ENCODE measurements at regions not wholly inside any gene's neighbourhood (a gene's known extent, or its start where the extent isn't known, plus 50 kb on each side); places are given as distances from the start of the nearest gene placed in this dataset.

DNA sequence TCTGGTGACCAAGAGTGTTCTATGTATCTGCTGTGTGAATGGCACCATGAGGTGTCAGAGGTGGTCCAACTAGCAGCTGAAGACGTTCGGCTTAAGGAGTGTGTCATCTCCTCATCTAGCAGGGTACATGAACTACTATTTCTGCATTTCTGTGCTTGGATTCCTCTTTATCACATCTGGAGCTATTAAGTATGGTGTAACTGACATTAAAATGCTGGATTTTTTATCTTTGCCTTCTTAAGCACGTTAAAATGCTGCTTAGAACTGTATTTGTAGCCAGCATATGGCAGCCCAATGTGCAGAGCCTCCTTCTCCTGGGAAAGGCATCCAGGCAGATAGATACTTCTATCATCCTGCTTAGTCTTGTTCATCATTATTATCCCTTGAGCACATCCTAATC, 409.3 kb upstream of the MMADHC start:
- CTCF ChIA-PET: no interaction called here
- H3K27ac ChIP-seq: no peak overlapping the region
- TF ChIP-seq, protein P1, sequence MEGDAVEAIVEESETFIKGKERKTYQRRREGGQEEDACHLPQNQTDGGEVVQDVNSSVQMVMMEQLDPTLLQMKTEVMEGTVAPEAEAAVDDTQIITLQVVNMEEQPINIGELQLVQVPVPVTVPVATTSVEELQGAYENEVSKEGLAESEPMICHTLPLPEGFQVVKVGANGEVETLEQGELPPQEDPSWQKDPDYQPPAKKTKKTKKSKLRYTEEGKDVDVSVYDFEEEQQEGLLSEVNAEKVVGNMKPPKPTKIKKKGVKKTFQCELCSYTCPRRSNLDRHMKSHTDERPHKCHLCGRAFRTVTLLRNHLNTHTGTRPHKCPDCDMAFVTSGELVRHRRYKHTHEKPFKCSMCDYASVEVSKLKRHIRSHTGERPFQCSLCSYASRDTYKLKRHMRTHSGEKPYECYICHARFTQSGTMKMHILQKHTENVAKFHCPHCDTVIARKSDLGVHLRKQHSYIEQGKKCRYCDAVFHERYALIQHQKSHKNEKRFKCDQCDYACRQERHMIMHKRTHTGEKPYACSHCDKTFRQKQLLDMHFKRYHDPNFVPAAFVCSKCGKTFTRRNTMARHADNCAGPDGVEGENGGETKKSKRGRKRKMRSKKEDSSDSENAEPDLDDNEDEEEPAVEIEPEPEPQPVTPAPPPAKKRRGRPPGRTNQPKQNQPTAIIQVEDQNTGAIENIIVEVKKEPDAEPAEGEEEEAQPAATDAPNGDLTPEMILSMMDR (conservative IDR thresholded peaks at IDR 0.05; ENCODE audit: low read depth): no peak
- POLR2A ChIA-PET (ENCODE audit: low non-redundant PET): no interaction called here
- DNase-seq (ENCODE audit: low spot score): no peak

DNA sequence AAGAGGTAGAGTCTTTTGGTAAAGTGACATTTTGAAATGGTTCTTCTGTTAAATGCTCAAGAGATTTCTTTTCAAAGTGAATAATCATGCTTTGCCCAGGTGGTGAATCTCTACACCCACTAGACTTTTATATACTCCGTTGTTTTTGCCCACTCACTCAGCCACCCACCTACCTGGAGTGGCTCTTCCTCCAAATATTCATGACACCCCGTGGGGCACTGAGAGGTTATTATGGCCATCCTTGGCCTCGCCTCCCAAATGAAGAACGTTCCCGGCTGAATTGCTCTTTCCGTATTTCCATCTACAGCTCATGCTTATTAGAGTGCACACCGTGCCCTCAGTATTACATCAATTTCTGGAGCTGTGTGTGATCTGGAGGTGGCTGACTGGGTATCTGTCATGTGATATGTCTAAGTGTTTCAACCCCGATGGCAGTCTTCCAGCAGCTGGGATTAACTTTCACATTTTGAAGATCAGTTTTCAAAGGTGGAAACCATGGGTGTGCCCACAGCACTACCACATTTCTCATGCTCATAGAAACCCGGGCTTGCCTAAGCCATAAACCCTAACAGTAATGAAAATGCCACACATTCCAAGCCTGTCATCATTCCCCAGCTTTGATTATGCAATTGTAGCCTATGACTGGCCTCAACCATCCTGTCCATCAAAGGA, 406.6 kb upstream of the MMADHC start:
- DNase-seq (ENCODE audit: low spot score): peak; percentile 80
- peak overlapping the region; percentile 67 for H3K27ac ChIP-seq
- TF ChIP-seq, protein P1 (conservative IDR thresholded peaks at IDR 0.05; ENCODE audit: low read depth): no peak
- POLR2A ChIA-PET (ENCODE audit: low non-redundant PET): no interaction called here
- CTCF ChIA-PET: no interaction called here

DNA sequence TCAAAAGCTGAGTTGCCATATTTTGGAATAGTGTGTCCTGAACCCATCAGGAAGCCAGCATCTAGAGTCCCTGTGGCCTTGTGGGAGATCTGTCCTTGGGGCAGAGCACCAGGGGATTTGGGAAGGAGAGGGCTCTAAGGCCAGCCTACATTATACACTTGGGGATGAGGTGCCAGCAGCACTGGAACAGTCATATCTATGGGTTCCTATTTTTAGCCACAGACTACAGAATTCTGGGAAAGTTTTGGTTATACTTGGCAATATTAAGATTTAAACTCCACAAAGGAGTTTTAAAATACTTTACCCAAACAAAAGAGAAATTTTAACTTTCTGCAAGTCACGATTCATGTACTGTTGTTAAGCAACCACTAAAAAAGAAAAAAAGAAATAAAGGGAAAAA, 405.7 kb upstream of the MMADHC start:
- DNase-seq (ENCODE audit: low spot score): no peak
- POLR2A ChIA-PET (ENCODE audit: low non-redundant PET): no interaction called here
- no peak overlapping the region for H3K27ac ChIP-seq
- CTCF ChIA-PET: no interaction called here
- TF ChIP-seq, protein P1 (conservative IDR thresholded peaks at IDR 0.05; ENCODE audit: low read depth): no peak

DNA sequence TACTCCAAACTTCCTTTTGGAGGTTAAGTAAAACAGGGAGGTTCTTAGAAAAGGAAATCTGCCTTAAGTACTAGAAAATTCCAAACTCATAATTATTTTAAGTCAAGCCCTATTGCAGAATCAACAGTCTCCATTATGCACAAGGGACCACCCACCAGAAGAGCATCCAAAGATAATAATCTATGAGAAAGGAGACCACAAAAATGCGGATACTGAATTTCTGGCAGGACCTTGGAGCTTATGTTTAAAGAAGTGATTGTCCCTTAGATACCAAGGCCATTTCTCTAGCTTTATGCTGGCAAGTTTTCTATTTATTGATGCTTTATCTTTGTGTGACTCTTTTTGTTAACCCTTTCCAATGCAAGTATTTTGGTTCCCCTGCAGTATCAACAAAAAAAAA, 404.0 kb upstream of the MMADHC start:
- CTCF ChIA-PET: interaction anchor here (0.6 kb wide), 1 partner anchor 186 kb away, joined by 5 read pairs; no protein-coding TSS in a partner anchor
- no peak overlapping the region for H3K27ac ChIP-seq
- POLR2A ChIA-PET (ENCODE audit: low non-redundant PET): no interaction called here
- TF ChIP-seq, protein P1 (conservative IDR thresholded peaks at IDR 0.05; ENCODE audit: low read depth): no peak
- no peak for DNase-seq (ENCODE audit: low spot score)

DNA sequence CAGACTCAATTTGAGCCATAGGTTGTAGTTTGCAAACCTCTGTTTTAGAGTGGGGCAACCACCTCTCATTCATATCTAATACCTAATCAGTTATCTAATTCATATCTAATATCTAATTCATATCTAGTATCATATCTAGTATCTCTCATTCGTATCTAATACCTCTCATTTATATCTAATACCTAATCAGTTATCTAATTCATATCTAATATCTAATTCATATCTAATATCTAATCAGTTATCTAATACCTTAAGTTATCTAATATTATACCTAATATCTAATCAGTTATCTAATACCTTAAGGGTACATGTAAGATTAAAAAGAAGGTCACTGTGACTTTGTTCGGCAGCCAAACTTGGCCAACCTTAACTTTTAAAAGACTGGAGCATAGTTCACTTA, 403.4 kb upstream of the MMADHC start:
- no peak overlapping the region for H3K27ac ChIP-seq
- CTCF ChIA-PET: no interaction called here
- POLR2A ChIA-PET (ENCODE audit: low non-redundant PET): no interaction called here
- DNase-seq (ENCODE audit: low spot score): no peak
- TF ChIP-seq, protein P1 (conservative IDR thresholded peaks at IDR 0.05; ENCODE audit: low read depth): no peak

DNA sequence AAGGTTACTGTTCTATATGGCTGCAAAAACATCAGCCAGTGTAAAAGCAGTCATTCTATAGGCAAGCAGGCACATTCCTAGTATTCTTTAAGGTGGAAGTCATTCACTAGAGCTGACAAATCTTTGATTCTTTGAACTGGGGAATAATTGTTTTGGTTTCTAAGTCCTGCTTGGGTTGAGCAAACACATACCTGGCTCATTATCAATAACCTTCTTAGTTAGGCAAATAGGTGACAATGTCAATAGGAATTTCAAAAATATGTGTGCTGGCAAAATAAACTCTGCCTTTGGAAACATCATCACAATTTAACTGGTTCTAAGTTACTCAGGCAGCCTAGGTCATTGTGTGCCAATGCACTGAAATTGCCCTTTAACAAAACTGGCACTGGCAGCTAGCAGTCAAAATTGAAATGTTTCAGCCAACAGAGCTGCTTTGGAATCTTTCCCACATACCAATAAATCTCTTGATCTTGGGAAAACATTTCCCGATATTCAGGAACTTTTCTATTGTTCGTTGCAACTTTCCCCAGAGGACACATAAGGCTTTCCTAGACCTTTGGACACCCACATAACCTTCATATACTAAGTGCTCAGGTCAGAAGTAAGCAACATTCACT, 402.0 kb upstream of the MMADHC start:
- TF ChIP-seq, protein P1 (conservative IDR thresholded peaks at IDR 0.05; ENCODE audit: low read depth): no peak
- DNase-seq (ENCODE audit: low spot score): peak; percentile 36
- ChIA-PET CTCF (interaction anchor here (0.6 kb wide), 2 partner anchors 25 to 136 kb away, joined by 4 read pairs; no protein-coding TSS in a partner anchor), POLR2A (ENCODE audit: low non-redundant PET) (no interaction called here)
- no peak overlapping the region for H3K27ac ChIP-seq

Data from RWPE1 (cell line).